HepG2 (cell line): ENCODE measurements at regions not wholly inside any gene's neighbourhood (a gene's known extent, or its start where the extent isn't known, plus 50 kb on each side); places are given as distances from the start of the nearest gene placed in this dataset.

ENCODE experiments used
- FOXK2 ChIP-seq: fragments of 450-650 bp; IDR thresholded peaks from 2 replicates; pipeline ENCODE4 v1.6.1; 2016
- JUND ChIP-seq: sonication (generic); formaldehyde crosslinking; IDR thresholded peaks from 2 replicates; pipeline ENCODE4 v1.8.0; 2022; ENCODE audit warnings: mild to moderate bottlenecking, missing genetic modification reagents
- KDM1A ChIP-seq: IDR thresholded peaks from 2 replicates; pipeline ENCODE4 v1.6.1; 2016; ENCODE audit warnings: missing compliant biosample characterization
- MZF1 ChIP-seq: sonication (generic); formaldehyde crosslinking; IDR thresholded peaks from 2 replicates; pipeline ENCODE4 v1.8.1; 2023; ENCODE audit warnings: mild to moderate bottlenecking, missing genetic modification reagents, borderline replicate concordance
- SP1 ChIP-seq, 2 experiments: fragments of 450-650 bp in 1 of 2; sonication (generic) in 1 of 2; formaldehyde crosslinking in 1 of 2; IDR thresholded peaks; 2 replicates each; pipeline versions ENCODE4 v1.4.0 to v1.6.1; 2016 to 2020; ENCODE audit warnings: missing genetic modification reagents in 1 of 2
- ZNF24 ChIP-seq: fragments of 450-650 bp; IDR thresholded peaks from 2 replicates; pipeline ENCODE4 v1.6.1; 2017; ENCODE audit warnings: antibody characterized with exemption, mild to moderate bottlenecking
- ZNF816 ChIP-seq: sonication (generic); formaldehyde crosslinking; IDR thresholded peaks from 2 replicates; pipeline ENCODE4 v1.8.0; 2022; ENCODE audit warnings: missing genetic modification reagents, mild to moderate bottlenecking, borderline replicate concordance
- TF ChIP-seq, protein P1 (sequence below): sonication (generic); IDR thresholded peaks from 2 replicates; pipeline ENCODE4 v1.6.1; 2016; ENCODE audit warnings: low read depth, borderline replicate concordance
- TF ChIP-seq, protein P2 (sequence below): IDR thresholded peaks from 2 replicates; pipeline ENCODE4 v1.6.1; 2016; ENCODE audit warnings: low read depth, control low read depth
- TF ChIP-seq, protein P3 (sequence below): sonication (generic); formaldehyde crosslinking; IDR thresholded peaks from 2 replicates; pipeline ENCODE4 v1.5.0; 2020; ENCODE audit warnings: mild to moderate bottlenecking, missing genetic modification reagents, moderate library complexity
- TF ChIP-seq, protein P4 (sequence below): sonication (generic); formaldehyde crosslinking; IDR thresholded peaks from 2 replicates; pipeline ENCODE4 v1.5.1; 2020; ENCODE audit warnings: mild to moderate bottlenecking, missing genetic modification reagents, moderate library complexity
- TF ChIP-seq, protein P5 (sequence below): sonication (generic); formaldehyde crosslinking; IDR thresholded peaks from 2 replicates; pipeline ENCODE4 v1.5.1; 2020; ENCODE audit warnings: mild to moderate bottlenecking, moderate library complexity, missing genetic modification reagents

DNA sequence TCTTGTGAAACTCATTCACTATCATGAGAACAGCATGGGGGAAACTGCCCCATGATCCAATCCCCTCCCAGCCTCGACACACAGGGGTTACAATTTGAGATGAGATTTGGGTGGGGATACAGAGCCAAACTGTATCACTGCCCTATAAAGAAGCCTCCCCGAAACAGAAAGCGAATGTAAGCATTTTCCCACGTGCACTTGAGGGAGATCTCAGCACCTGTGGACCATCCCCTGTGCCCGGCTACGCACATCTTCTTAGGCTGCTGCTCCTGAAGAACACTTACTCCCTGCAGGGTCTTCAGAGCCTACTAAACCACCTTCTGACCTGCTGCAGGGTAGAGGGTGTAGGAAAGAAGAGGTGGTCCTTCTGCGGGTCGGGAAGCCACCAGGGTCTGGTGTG is 410.2 kb upstream of the IRX2 start:
- TF ChIP-seq, protein P1, sequence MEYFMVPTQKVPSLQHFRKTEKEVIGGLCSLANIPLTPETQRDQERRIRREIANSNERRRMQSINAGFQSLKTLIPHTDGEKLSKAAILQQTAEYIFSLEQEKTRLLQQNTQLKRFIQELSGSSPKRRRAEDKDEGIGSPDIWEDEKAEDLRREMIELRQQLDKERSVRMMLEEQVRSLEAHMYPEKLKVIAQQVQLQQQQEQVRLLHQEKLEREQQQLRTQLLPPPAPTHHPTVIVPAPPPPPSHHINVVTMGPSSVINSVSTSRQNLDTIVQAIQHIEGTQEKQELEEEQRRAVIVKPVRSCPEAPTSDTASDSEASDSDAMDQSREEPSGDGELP, result no peak
- TF ChIP-seq SP1 (IDR thresholded peaks at IDR 0.05) (no peak), SP1 (CRISPR knock-in tag; IDR thresholded peaks at IDR 0.05) (no peak), ZNF816 (CRISPR knock-in tag) (no peak), FOXK2 (no peak), ZNF24 (no peak), KDM1A (CRISPR knock-in tag) (no peak), MZF1 (CRISPR knock-in tag) (no peak), JUND (CRISPR knock-in tag) (no peak)
- TF ChIP-seq, protein P2, sequence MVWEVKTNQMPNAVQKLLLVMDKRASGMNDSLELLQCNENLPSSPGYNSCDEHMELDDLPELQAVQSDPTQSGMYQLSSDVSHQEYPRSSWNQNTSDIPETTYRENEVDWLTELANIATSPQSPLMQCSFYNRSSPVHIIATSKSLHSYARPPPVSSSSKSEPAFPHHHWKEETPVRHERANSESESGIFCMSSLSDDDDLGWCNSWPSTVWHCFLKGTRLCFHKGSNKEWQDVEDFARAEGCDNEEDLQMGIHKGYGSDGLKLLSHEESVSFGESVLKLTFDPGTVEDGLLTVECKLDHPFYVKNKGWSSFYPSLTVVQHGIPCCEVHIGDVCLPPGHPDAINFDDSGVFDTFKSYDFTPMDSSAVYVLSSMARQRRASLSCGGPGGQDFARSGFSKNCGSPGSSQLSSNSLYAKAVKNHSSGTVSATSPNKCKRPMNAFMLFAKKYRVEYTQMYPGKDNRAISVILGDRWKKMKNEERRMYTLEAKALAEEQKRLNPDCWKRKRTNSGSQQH (CRISPR knock-in tag), result no peak
- TF ChIP-seq, protein P3, sequence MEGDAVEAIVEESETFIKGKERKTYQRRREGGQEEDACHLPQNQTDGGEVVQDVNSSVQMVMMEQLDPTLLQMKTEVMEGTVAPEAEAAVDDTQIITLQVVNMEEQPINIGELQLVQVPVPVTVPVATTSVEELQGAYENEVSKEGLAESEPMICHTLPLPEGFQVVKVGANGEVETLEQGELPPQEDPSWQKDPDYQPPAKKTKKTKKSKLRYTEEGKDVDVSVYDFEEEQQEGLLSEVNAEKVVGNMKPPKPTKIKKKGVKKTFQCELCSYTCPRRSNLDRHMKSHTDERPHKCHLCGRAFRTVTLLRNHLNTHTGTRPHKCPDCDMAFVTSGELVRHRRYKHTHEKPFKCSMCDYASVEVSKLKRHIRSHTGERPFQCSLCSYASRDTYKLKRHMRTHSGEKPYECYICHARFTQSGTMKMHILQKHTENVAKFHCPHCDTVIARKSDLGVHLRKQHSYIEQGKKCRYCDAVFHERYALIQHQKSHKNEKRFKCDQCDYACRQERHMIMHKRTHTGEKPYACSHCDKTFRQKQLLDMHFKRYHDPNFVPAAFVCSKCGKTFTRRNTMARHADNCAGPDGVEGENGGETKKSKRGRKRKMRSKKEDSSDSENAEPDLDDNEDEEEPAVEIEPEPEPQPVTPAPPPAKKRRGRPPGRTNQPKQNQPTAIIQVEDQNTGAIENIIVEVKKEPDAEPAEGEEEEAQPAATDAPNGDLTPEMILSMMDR, result no peak
- TF ChIP-seq, protein P4, sequence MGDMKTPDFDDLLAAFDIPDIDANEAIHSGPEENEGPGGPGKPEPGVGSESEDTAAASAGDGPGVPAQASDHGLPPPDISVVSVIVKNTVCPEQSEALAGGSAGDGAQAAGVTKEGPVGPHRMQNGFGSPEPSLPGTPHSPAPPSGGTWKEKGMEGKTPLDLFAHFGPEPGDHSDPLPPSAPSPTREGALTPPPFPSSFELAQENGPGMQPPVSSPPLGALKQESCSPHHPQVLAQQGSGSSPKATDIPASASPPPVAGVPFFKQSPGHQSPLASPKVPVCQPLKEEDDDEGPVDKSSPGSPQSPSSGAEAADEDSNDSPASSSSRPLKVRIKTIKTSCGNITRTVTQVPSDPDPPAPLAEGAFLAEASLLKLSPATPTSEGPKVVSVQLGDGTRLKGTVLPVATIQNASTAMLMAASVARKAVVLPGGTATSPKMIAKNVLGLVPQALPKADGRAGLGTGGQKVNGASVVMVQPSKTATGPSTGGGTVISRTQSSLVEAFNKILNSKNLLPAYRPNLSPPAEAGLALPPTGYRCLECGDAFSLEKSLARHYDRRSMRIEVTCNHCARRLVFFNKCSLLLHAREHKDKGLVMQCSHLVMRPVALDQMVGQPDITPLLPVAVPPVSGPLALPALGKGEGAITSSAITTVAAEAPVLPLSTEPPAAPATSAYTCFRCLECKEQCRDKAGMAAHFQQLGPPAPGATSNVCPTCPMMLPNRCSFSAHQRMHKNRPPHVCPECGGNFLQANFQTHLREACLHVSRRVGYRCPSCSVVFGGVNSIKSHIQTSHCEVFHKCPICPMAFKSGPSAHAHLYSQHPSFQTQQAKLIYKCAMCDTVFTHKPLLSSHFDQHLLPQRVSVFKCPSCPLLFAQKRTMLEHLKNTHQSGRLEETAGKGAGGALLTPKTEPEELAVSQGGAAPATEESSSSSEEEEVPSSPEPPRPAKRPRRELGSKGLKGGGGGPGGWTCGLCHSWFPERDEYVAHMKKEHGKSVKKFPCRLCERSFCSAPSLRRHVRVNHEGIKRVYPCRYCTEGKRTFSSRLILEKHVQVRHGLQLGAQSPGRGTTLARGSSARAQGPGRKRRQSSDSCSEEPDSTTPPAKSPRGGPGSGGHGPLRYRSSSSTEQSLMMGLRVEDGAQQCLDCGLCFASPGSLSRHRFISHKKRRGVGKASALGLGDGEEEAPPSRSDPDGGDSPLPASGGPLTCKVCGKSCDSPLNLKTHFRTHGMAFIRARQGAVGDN, result no peak
- TF ChIP-seq, protein P5, sequence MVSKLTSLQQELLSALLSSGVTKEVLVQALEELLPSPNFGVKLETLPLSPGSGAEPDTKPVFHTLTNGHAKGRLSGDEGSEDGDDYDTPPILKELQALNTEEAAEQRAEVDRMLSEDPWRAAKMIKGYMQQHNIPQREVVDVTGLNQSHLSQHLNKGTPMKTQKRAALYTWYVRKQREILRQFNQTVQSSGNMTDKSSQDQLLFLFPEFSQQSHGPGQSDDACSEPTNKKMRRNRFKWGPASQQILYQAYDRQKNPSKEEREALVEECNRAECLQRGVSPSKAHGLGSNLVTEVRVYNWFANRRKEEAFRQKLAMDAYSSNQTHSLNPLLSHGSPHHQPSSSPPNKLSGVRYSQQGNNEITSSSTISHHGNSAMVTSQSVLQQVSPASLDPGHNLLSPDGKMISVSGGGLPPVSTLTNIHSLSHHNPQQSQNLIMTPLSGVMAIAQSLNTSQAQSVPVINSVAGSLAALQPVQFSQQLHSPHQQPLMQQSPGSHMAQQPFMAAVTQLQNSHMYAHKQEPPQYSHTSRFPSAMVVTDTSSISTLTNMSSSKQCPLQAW (CRISPR knock-in tag), result no peak
